Psoas muscle (tissue), 7 donors: ENCODE measurements at regions not wholly inside any gene's neighbourhood (a gene's known extent, or its start where the extent isn't known, plus 50 kb on each side); places are given as distances from the start of the nearest gene placed in this dataset.

Experiments
- ATAC-seq, 4 donors: fragments of 200-7000 bp; cut with Tn5 transposase; one replicate each; pipeline ENCODE4 v1.9.1; 2020; ENCODE audit warnings: moderate library complexity in 3 of 4, mild to moderate bottlenecking in 2 of 4
- DNase-seq, 2 donors: peaks; one replicate each; pipeline ENCODE4 v3.0.0-alpha.2; 2020
- H3K27ac ChIP-seq: fragments of 200-600 bp; one replicate; pipeline ENCODE4 v1.8.0; 2022
- H3K27me3 ChIP-seq, 3 donors: fragments of 200-600 bp in 1 of 3; one replicate each; pipeline versions ENCODE4 v1.6.1 to v1.8.0; 2013 to 2022; ENCODE audit warnings: low read length in 2 of 3, mild to moderate bottlenecking in 2 of 3, moderate library complexity in 1 of 3; ENCODE audit not compliant: insufficient read depth in 3 of 3
- H3K36me3 ChIP-seq, 2 donors: fragments of 200-600 bp in 1 of 2; one replicate each; pipeline versions ENCODE4 v1.6.1 to v1.8.0; 2013 to 2022; ENCODE audit warnings: low read depth in 1 of 2, mild to moderate bottlenecking in 1 of 2, moderate library complexity in 1 of 2; ENCODE audit not compliant: insufficient read depth in 1 of 2
- H3K4me1 ChIP-seq: fragments of 200-600 bp; one replicate; pipeline ENCODE4 v1.8.0; 2022
- H3K4me3 ChIP-seq: fragments of 200-600 bp; one replicate; pipeline ENCODE4 v1.8.0; 2022; ENCODE audit warnings: mild to moderate bottlenecking
- H3K9me3 ChIP-seq: fragments of 200-600 bp; one replicate; pipeline ENCODE4 v1.8.0; 2022
- WGBS, 3 donors: extraction: QIAGEN DNeasy Blood & Tissue Kit; methylation state at CpG; one replicate each; pipeline versions ENCODE4 v1.1.6 to v1.1.7; 2013; 5-methylcytosine and 5-hydroxymethylcytosine counted together
- intact Hi-C, 2 donors: fragments of 100-400 bp; cut with DNase I; formaldehyde crosslinking; loops; one replicate each; pipeline versions ENCODE4 v1.11.0 to v1.14.2; 2022
- TF ChIP-seq, protein P1 (sequence below): fragments of 200-600 bp; IDR thresholded peaks from one replicate; pipeline ENCODE4 v1.8.0; 2022; ENCODE audit warnings: antibody characterized with exemption
- donor health status: healthy with polysubstance abuse.
- donor health status: DM: no; HTN: no; CAD: no; lungs with moderate emphysema.
- donor health status: Bipolar disorder and iron deficiency.
- donor health status: healthy.
- donor health status: DM: yes; HTN: yes; CAD: no.
- donor health status: DM: no; HTN: no; CAD: no.
- donor health status: DM: yes; HTN: yes; CAD: no.

DNA sequence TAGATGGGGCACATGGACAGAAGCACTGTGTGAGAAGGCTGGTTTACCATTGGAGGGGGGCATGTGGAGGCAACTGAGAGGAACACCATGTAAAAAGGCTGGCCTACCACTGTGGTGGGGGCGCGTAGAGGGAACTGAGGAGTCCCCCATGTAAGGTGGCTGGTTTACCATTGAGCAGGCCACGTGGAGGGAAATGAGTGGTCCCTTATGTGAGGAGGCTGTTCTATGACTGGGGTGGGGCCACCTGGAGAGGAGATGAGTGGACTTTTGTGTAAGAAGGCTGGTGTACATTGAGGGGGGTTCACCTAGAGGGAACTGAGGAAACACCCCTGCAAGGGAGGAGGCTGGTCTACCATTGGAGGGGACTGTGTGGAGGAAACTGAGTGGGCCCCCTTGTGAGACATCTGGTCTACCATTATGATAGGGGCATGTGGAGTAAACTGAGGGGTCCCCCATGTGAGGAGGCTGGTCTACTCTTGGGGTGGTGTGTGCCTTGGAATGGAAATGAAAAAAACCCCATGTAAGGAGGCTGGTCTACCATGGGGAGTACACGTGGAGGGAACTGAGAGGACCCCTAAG, 156.9 kb downstream of the FBLN2 start:
- TF ChIP-seq, protein P1, sequence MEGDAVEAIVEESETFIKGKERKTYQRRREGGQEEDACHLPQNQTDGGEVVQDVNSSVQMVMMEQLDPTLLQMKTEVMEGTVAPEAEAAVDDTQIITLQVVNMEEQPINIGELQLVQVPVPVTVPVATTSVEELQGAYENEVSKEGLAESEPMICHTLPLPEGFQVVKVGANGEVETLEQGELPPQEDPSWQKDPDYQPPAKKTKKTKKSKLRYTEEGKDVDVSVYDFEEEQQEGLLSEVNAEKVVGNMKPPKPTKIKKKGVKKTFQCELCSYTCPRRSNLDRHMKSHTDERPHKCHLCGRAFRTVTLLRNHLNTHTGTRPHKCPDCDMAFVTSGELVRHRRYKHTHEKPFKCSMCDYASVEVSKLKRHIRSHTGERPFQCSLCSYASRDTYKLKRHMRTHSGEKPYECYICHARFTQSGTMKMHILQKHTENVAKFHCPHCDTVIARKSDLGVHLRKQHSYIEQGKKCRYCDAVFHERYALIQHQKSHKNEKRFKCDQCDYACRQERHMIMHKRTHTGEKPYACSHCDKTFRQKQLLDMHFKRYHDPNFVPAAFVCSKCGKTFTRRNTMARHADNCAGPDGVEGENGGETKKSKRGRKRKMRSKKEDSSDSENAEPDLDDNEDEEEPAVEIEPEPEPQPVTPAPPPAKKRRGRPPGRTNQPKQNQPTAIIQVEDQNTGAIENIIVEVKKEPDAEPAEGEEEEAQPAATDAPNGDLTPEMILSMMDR = no peak
- no peak overlapping the region for H3K27ac ChIP-seq
- intact Hi-C loops = no loop called here
- H3K9me3 ChIP-seq = no peaks in the 10 kb centered on the region
- H3K4me3 ChIP-seq = no peak overlapping the region
- peaks cover 0 to 2% (median under 1%) of the 10 kb centered on the region in 3 donors for H3K27me3 ChIP-seq
- ATAC-seq (no peak), DNase-seq (no peak)
- H3K36me3 ChIP-seq = no peaks in the 10 kb centered on the region
- no peaks in the 10 kb centered on the region for H3K4me1 ChIP-seq
- WGBS, 3 donors = 83 to 86% (median 85%) methylated on average over 4 of the region's 4 CpGs

GRCh38 chr3:13705051-13705450, 156.1 kb downstream of the FBLN2 start:
- intact Hi-C loops = no loop called here
- H3K36me3 ChIP-seq = no peaks in the 10 kb centered on the region
- no peak overlapping the region for H3K27ac ChIP-seq
- TF ChIP-seq, protein P1 = no peak
- peaks cover 0 to 2% (median 0%) of the 10 kb centered on the region in 3 donors for H3K27me3 ChIP-seq
- no peak for DNase-seq
- no peaks in the 10 kb centered on the region for H3K9me3 ChIP-seq
- 81 to 83% (median 82%) methylated on average over 3 of the region's 3 CpGs for WGBS, 3 donors
- H3K4me3 ChIP-seq = no peak overlapping the region
- no peak for ATAC-seq
- H3K4me1 ChIP-seq = no peaks in the 10 kb centered on the region

- H3K27me3 ChIP-seq = peaks cover 0 to 2% (median 0%) of the 10 kb centered on the region in 3 donors
- H3K4me3 ChIP-seq = no peak overlapping the region
- no peaks in the 10 kb centered on the region for H3K4me1 ChIP-seq
- 86 to 94% (median 93%) methylated on average over 6 of the region's 6 CpGs for WGBS, 3 donors
- intact Hi-C loops = no loop called here
- H3K27ac ChIP-seq = no peak overlapping the region
- H3K36me3 ChIP-seq = no peaks in the 10 kb centered on the region
- TF ChIP-seq, protein P1 = no peak
- DNase-seq (no peak), ATAC-seq (no peak)
- H3K9me3 ChIP-seq = no peaks in the 10 kb centered on the region
These were observed 155.2 kb downstream of the FBLN2 start for GRCh38 chr3:13704174-13704573.

DNA sequence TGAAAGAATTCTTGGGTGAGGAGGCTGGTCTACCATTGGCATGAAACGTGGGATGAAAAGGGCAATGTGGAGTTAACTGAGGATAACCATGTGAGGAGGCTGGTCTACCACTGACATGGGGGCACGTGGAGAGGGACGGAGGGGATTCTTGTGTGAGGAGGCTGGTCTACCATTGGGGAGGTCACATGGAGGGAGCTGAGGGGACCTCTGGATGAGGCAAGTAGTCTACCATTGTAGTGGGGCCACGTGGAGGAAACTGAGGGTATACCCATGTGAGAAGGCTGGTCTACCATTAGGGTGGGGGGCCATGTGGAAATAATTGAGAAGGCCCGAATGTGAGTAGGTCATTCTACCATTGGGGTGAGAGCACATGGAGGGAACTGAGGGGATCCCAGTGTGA, 154.1 kb downstream of the FBLN2 start:
- Histone ChIP-seq H3K4me1 (no peaks in the 10 kb centered on the region), H3K4me3 (no peak overlapping the region), H3K27me3 (peaks cover 0 to 2% (median 0%) of the 10 kb centered on the region in 3 donors), H3K36me3 (no peaks in the 10 kb centered on the region), H3K9me3 (no peaks in the 10 kb centered on the region), H3K27ac (no peak overlapping the region)
- ATAC-seq = no peak
- TF ChIP-seq, protein P1 = no peak
- intact Hi-C loops = no loop called here
- DNase-seq = no peak
- 83 to 91% (median 84%) methylated on average over 5 of the region's 5 CpGs for WGBS, 3 donors

- DNase-seq = no peak
- Histone ChIP-seq H3K36me3 (no peaks in the 10 kb centered on the region), H3K27ac (no peak overlapping the region), H3K4me1 (no peaks in the 10 kb centered on the region), H3K27me3 (peaks cover 0 to 2% (median 0%) of the 10 kb centered on the region in 3 donors), H3K9me3 (no peaks in the 10 kb centered on the region), H3K4me3 (no peak overlapping the region)
- WGBS, 3 donors = 84 to 95% (median 85%) methylated on average over 7 of the region's 7 CpGs
- intact Hi-C loops = no loop called here
- TF ChIP-seq, protein P1 = no peak
- ATAC-seq = no peak
These were observed 153.4 kb downstream of the FBLN2 start for GRCh38 chr3:13702286-13702685.
